ENCODE measurements at regions not wholly inside any gene's neighbourhood (a gene's known extent, or its start where the extent isn't known, plus 50 kb on each side); places are given as distances from the start of the nearest gene placed in this dataset.

DNA sequence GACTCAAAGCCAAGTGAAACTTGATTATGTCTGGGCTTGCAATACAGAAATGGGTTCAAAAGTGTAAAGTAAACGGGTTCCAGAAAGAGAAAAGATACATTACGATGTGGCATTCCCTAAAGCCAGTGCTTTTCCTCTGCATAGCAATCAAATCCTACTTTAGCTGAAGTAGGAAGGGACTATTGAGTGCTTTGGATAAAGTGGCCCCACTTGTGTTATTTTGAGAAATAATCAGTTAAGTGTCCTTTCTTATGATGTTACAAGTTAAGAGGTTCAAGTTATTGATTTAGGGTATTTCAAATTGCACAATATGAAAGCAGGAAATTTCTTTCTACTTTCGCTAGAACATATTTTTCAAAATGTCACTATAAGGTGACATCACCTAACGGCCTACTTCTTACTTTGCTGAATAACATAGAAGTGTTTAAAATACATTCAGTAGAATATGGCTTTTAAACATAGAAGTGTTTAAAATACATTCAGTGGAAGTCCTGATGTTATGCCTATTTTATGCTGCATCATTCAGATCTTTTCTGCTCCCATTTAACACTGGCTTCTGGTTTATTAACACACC is 235.2 kb downstream of the DTHD1 start:
- DNase-seq (ENCODE audit: low spot score), result no peak
- no peak overlapping the region for H3K4me3 ChIP-seq
- no peaks in the 10 kb centered on the region for H3K36me3 ChIP-seq
- no peaks in the 10 kb centered on the region for H3K4me1 ChIP-seq (ENCODE audit: control insufficient read depth in 1 of 2, low read depth in 2 of 2)
- ATAC-seq (ENCODE audit: insufficient number of reproducible peaks, low FRiP score, low read depth), result no peak
- no peaks in the 10 kb centered on the region for H3K9me3 ChIP-seq
- no peaks in the 10 kb centered on the region for H3K27me3 ChIP-seq (replicated peaks; ENCODE audit: insufficient read depth)
- H3K27ac ChIP-seq, result no peak overlapping the region
- TF ChIP-seq, protein P1, sequence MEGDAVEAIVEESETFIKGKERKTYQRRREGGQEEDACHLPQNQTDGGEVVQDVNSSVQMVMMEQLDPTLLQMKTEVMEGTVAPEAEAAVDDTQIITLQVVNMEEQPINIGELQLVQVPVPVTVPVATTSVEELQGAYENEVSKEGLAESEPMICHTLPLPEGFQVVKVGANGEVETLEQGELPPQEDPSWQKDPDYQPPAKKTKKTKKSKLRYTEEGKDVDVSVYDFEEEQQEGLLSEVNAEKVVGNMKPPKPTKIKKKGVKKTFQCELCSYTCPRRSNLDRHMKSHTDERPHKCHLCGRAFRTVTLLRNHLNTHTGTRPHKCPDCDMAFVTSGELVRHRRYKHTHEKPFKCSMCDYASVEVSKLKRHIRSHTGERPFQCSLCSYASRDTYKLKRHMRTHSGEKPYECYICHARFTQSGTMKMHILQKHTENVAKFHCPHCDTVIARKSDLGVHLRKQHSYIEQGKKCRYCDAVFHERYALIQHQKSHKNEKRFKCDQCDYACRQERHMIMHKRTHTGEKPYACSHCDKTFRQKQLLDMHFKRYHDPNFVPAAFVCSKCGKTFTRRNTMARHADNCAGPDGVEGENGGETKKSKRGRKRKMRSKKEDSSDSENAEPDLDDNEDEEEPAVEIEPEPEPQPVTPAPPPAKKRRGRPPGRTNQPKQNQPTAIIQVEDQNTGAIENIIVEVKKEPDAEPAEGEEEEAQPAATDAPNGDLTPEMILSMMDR (IDR thresholded peaks at IDR 0.05), result no peak

- no peak overlapping the region for H3K4me3 ChIP-seq
- H3K4me1 ChIP-seq (ENCODE audit: control insufficient read depth in 1 of 2, low read depth in 2 of 2), result no peaks in the 10 kb centered on the region
- no peaks in the 10 kb centered on the region for H3K36me3 ChIP-seq
- TF ChIP-seq, protein P1 (IDR thresholded peaks at IDR 0.05), result no peak
- DNase-seq (ENCODE audit: low spot score) (no peak), ATAC-seq (ENCODE audit: insufficient number of reproducible peaks, low FRiP score, low read depth) (no peak)
- H3K27me3 ChIP-seq (replicated peaks; ENCODE audit: insufficient read depth), result no peaks in the 10 kb centered on the region
- peaks cover 5% of the 10 kb centered on the region for H3K9me3 ChIP-seq
- H3K27ac ChIP-seq, result no peak overlapping the region
Measured at GRCh38 chr4:36523182-36523581, 241.8 kb downstream of the DTHD1 start.

DNA sequence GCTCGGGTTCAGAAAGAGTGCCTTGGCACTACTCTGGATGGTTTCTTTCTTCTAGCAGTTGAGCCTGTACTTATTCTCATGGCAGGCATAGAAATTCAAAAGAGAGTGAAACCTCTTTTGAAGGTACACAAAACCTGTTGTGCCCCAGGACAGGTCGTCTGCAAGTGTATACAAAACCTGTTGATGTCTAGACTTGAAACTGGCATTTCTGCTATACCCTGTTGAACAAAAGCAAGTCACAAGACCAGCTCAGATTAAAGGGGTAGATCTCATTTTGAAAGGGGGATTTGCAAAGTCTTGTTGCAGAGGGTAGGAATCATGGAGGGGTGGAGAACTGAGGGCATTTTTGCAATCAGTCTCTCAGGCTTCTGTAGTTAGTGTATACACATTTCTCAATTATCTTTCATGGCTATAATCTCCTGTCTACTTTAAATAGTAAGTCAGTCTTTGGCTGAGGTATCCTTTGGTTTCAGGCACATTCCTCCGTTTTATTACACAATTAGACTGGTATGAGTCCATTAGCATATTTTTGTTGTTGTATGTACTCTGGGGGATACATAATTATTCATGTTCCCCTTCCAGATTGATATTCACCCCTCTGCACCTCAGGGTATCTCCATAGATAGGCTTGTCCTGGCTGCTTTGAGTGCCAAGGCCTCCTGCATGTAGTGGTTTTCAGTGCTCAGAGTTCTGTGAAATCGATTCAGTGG is 251.4 kb downstream of the DTHD1 start:
- ATAC-seq (ENCODE audit: insufficient number of reproducible peaks, low FRiP score, low read depth) (no peak), DNase-seq (ENCODE audit: low spot score) (no peak)
- Histone ChIP-seq H3K36me3 (no peaks in the 10 kb centered on the region), H3K27ac (no peak overlapping the region), H3K9me3 (peaks cover 14% of the 10 kb centered on the region), H3K4me1 (ENCODE audit: control insufficient read depth in 1 of 2, low read depth in 2 of 2) (no peaks in the 10 kb centered on the region), H3K4me3 (no peak overlapping the region), H3K27me3 (replicated peaks; ENCODE audit: insufficient read depth) (no peaks in the 10 kb centered on the region)
- TF ChIP-seq, protein P1 (IDR thresholded peaks at IDR 0.05), result no peak

- TF ChIP-seq, protein P1 (IDR thresholded peaks at IDR 0.05), result no peak
- H3K27ac ChIP-seq, result no peak overlapping the region
- H3K36me3 ChIP-seq, result no peaks in the 10 kb centered on the region
- DNase-seq (ENCODE audit: low spot score), result no peak
- H3K9me3 ChIP-seq, result peaks cover 3% of the 10 kb centered on the region
- no peaks in the 10 kb centered on the region for H3K27me3 ChIP-seq (replicated peaks; ENCODE audit: insufficient read depth)
- no peaks in the 10 kb centered on the region for H3K4me1 ChIP-seq (ENCODE audit: control insufficient read depth in 1 of 2, low read depth in 2 of 2)
- H3K4me3 ChIP-seq, result no peak overlapping the region
- no peak for ATAC-seq (ENCODE audit: insufficient number of reproducible peaks, low FRiP score, low read depth)
Measured at GRCh38 chr4:36533944-36534343, 252.5 kb downstream of the DTHD1 start.

DNA sequence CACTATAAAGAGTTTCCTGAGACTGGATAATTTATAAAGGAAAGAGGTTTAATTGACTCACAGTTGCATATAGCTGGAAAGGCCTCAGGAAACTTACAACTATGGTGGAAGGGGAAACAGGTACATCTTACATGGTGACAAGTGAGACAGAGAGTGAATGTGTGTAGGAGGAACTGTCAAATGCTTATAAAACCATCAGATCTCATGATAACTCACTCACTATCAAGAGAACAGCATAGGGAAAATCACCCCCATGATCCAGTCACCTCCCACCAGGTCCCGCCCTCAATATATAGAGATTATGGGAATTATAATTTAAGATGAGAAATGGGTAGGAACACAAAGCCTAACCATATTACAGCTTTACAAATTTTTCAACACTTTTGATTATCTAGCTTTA is 266.0 kb downstream of the DTHD1 start:
- TF ChIP-seq, protein P1 (IDR thresholded peaks at IDR 0.05), result no peak
- Histone ChIP-seq H3K27me3 (replicated peaks; ENCODE audit: insufficient read depth) (no peaks in the 10 kb centered on the region), H3K4me1 (ENCODE audit: control insufficient read depth in 1 of 2, low read depth in 2 of 2) (no peaks in the 10 kb centered on the region), H3K9me3 (no peaks in the 10 kb centered on the region), H3K27ac (no peak overlapping the region), H3K36me3 (no peaks in the 10 kb centered on the region), H3K4me3 (no peak overlapping the region)
- no peak for DNase-seq (ENCODE audit: low spot score)
- no peak for ATAC-seq (ENCODE audit: insufficient number of reproducible peaks, low FRiP score, low read depth)
